Neural progenitor cell (in vitro differentiated cells): ENCODE measurements at regions not wholly inside any gene's neighbourhood (a gene's known extent, or its start where the extent isn't known, plus 50 kb on each side); places are given as distances from the start of the nearest gene placed in this dataset.
A peak's percentile ranks its signal among the peaks of the same experiment; 100 is the strongest.

ENCODE experiments used
- EZH2 ChIP-seq: fragments of 200-600 bp; sonication (generic); IDR thresholded peaks from 2 replicates; pipeline ENCODE4 v1.6.1; 2017; ENCODE audit warnings: antibody characterized with exemption, mild to moderate bottlenecking, moderate library complexity
- EZH2phosphoT487 ChIP-seq: fragments of 200-600 bp; sonication (generic); IDR thresholded peaks from 2 replicates; pipeline ENCODE4 v1.6.1; 2017; ENCODE audit warnings: antibody characterized with exemption
- TF ChIP-seq, protein P1 (sequence below): fragments of 200-600 bp; sonication (generic); IDR thresholded peaks from 2 replicates; pipeline ENCODE4 v1.5.1; 2017; ENCODE audit warnings: antibody characterized with exemption, mild to moderate bottlenecking

DNA sequence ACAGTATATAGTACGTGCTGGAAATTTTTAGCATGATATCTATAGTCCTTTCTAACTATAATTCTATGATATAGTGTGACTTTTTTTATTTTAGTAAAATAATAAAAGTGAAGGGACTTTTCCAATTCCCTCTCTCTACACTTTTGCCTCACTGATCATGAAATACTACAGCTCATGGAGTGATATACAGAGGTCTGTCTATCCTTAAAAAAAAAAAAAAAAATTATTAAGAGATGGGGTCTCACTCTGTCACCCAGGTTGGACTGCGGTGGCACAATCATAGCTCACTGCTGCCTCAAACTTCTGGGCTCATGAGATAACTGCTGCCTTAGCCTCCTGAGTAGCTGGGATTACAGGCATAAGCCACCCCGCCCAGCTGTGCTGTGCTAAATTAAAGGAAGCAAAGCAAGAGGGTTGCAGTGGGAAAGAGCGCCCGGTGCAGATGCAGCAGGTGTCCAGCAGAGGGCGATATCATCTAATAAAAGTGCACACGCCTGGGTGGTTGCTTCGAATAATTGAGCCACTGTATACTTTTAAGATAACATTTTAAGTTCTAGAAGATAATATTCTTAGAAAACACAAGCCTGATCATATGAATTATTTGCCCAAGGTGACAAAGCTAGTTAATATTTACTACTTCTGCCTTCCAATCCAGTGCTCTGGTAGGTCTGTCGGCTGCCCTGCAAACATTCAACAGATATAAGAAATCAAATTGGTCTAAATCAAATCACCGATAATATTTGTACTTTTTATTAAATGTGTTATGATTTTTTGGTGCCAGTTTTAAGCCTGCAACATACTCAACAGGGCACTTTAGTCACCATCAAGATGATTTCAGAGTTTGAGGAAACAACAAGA, 94.9 kb upstream of the NT5E start:
- TF ChIP-seq, protein P1, sequence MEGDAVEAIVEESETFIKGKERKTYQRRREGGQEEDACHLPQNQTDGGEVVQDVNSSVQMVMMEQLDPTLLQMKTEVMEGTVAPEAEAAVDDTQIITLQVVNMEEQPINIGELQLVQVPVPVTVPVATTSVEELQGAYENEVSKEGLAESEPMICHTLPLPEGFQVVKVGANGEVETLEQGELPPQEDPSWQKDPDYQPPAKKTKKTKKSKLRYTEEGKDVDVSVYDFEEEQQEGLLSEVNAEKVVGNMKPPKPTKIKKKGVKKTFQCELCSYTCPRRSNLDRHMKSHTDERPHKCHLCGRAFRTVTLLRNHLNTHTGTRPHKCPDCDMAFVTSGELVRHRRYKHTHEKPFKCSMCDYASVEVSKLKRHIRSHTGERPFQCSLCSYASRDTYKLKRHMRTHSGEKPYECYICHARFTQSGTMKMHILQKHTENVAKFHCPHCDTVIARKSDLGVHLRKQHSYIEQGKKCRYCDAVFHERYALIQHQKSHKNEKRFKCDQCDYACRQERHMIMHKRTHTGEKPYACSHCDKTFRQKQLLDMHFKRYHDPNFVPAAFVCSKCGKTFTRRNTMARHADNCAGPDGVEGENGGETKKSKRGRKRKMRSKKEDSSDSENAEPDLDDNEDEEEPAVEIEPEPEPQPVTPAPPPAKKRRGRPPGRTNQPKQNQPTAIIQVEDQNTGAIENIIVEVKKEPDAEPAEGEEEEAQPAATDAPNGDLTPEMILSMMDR: peak; percentile 98
- TF ChIP-seq EZH2 (no peak), EZH2phosphoT487 (no peak)
